GM21723 (cell line): ENCODE measurements at regions not wholly inside any gene's neighbourhood (a gene's known extent, or its start where the extent isn't known, plus 50 kb on each side); places are given as distances from the start of the nearest gene placed in this dataset.

ENCODE experiments used
- ATAC-seq: cut with Tn5 transposase; IDR thresholded peaks from one replicate; pipeline ENCODE4 v1.9.1; 2021; ENCODE audit warnings: mild to moderate bottlenecking, moderate library complexity; ENCODE audit not compliant: unreplicated experiment

GRCh38 chr10:29021591-29021990 lies 267.3 kb upstream of the LYZL1 start:
- ATAC-seq, result no peak

- ATAC-seq, result no peak
Measured at GRCh38 chr10:29022513-29022912, 266.4 kb upstream of the LYZL1 start.

DNA sequence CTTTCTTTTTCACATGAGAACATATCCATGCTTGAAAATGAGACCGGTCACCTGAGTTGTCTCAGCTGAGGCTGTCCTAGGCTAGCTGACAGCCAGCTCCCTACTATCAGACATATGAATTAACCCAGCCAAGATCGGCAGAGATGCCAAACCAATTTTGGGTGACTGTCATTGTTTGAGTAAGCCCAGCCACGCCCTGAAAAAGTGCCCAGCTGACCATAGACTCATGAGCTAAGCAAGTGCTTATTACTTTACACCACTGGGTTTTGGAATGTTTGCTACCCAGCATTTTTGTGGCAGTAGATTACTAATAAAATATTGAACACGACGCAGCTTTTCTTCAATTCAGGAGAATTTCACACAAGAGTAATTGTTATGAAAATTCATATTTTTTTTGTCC lies 265.2 kb upstream of the LYZL1 start:
- no peak for ATAC-seq

DNA sequence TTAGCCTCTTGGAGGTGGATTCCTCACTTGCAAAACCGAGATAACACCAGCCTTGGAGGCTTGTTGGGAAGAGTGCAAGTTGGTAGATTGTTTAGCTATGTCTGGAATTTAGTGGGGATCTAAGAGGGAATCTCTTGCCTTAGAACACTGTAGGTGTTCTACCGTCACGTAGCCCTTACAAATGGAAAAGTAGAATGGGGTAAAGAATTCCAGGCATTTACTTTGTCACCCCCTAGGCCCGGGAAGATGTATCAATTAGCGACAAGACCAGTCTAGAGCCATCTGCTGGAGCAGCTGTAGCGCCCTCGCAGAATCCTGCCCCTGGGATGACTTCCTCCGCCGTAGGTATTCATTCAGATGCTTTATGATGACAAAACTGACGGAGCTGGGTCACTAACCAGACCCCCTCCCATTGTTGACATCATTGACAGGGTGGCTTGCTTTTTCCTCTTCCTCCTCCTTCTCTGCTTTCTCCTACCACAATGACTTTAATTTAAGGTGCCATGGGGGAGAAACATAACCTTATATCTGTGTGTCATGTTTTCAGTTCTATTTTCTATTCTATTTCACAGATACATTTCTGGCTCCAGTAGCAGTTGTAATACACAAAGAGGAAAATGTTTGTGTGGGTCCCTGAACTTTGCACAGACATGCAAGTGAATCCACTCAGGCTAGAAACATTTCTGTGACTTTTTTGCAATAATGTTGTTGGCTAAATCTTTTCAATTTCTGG lies 262.6 kb upstream of the LYZL1 start:
- ATAC-seq, result no peak

GRCh38 chr10:29026802-29027580 lies 261.9 kb upstream of the LYZL1 start:
- ATAC-seq, result no peak

GRCh38 chr10:29028486-29028885 lies 260.4 kb upstream of the LYZL1 start:
- ATAC-seq, result no peak

DNA sequence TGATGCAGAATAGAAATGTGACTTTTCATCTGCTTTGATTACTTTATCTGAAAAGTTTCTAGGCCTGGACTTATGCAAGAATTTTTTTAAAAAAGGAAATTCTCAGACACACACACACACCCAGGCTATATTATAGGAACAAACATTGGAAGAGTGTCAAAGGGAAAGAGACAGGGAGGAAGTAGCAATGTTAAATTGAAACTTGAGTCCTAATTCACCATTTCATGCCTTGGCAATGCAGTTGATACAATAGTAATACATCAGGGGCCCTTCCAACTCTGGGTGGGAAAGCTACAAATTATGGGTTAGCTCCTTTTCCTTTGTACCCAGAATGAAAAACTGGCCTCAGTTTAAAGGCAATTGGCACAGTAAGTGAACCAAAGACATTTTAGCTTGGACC lies 258.0 kb upstream of the LYZL1 start:
- ATAC-seq, result no peak

DNA sequence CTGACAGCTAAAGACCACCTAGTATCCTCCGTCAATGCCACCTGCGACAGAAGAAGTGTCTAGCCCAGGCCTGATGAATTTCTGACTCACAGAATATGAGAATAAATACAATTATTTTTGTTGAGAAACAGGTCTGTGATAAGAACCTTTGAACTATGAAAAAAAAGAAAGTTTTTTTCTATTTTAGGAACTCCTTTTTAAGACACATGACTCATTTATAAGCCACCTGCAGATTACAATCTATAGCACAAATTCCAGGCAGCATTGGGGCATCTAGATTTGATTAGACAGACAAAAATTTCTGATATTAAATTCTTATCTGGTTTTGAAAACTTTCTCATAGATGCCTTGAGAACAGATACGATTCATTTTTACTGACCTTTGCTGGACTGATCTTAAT lies 256.7 kb upstream of the LYZL1 start:
- ATAC-seq, result no peak

- ATAC-seq, result peak; percentile 70
Measured at GRCh38 chr10:29033311-29033940, 255.4 kb upstream of the LYZL1 start.

DNA sequence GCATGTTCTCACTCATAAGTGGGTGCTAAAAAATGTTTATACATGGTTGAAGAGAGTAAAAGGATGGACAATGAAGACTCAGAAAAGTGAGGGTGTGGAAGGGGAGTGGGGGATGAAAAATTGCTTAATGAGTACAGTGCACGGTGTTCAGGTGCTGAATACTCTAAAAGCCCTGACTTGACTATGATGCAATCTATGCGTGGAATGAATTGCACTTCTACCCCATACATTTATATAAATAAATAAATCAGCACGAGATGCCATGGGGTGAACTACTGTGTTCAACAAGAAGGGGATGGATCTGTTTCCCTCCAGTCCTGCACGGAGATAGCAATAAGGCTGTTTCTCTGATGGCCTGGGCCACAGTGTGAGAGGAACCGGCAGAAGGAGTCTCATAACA lies 254.3 kb upstream of the LYZL1 start:
- ATAC-seq, result no peak

DNA sequence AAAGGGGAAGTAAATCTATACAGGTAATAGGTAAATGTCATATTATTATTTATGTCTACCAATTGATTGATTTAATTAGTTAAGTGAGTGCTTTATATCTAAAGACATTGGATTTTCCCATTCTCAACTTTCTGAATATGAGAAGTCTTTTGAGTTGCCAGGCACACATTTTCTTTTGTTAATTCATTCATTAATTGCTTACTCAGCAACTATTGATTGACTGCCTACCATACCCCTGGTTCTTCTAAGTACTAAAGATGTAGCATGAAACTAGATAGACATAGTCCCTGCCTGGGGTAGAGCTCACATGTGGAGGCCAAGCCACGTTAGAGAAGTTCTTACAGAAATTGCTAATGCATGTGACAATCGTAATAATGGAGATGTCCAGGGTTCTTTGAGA lies 253.1 kb upstream of the LYZL1 start:
- no peak for ATAC-seq

GRCh38 chr10:29037348-29038113 lies 251.3 kb upstream of the LYZL1 start:
- no peak for ATAC-seq

GRCh38 chr10:29039091-29039490 lies 249.8 kb upstream of the LYZL1 start:
- no peak for ATAC-seq

DNA sequence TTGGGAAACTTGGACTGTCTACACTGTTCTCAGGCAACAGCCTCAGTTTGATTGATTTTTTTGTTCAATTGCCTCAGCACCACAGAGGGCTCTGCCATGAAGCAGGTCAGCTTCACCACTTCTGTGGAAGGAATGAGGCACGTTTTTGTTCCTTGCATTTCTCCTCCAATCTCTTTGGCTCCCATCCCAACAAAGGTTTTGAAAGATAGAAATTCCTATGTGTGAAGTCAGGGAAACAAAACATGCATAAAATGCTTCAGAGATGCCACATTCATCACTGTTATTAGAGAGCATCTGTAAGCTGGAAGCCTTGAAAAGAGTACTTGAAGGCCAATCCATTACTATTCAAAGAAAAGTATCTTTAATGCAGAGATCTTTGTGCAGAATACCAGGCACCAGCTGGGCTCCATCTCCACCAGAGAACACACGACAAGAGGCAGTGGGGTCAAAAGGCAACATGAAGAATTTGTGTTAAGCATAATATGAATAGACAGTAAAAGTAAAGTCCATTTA lies 249.1 kb upstream of the LYZL1 start:
- no peak for ATAC-seq

DNA sequence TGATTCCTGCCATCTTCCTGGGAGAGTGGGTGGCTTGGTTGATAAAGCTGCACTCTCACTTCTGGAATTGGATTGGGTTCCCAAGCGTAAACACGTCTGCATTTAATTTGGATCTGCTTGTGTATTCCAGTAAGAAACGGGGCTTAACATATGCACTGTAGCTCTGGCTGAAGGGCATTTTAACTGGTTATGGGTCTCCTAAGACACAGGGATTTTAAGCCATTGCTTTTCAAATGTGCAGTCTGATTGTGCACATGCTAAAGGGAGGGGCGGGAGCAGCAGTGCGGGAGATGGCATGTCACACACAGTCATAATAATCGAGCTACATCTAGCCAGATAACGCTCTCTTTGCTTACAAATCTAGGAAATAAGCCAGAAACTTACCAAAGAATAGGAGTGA lies 247.3 kb upstream of the LYZL1 start:
- ATAC-seq, result no peak

- ATAC-seq, result no peak
Measured at GRCh38 chr10:29048506-29048905, 240.4 kb upstream of the LYZL1 start.

DNA sequence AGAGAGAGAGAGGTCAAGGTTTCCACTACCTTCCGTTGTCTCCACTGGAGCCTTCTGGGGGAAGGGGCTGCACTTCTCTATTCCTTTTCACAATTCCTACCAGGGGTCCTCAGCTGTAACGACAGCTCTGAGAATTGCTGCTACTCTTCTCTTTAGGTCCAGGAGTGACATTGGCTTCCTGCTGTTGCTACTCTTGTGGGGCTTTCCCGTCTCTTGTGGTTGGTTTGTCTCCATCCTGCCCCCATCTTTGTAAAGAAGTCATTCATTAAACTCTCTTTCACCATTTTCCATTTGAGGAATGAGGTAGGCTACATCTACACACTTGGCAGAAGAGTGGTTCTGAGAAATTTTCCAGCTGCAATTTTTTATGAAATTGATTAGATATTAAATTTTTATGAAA lies 238.8 kb upstream of the LYZL1 start:
- ATAC-seq, result no peak

DNA sequence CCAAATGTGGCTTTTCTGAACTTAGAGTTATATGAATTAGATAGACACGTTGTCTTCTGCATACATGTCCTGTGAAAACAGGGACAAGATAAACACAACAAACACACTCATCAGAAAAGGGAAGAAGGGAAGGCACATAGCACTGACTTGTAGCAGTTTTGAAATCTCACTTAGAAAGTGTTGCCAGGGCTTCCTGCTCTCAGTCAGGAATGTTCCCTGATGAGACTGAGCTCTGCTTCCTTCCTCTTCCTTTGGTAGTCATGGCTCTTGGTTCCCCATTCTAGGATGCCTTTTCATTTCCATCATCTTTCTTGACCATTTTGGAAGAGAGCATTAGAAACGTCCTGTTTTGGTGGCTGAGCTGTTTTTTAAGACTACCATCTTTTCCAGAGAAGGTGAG lies 233.8 kb upstream of the LYZL1 start:
- ATAC-seq, result no peak

DNA sequence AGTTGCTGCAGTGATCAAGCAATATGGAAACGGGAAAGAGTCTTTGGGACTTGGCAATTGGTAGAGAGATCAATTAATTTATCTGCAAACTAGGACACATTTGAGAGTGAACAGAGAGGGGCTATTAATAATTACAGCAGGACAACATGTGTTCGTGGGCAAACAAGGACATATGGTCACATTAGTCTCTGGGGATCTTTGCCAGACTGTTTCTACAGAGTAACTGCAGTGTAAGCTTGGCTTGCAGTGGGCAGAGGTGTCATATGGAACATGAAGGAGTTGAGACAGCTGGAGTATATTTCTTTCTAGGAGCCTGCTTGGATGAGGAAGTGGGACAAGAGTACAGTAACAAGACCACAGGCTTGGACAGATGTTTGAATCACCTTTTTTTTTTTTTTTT lies 232.1 kb upstream of the LYZL1 start:
- ATAC-seq, result no peak

DNA sequence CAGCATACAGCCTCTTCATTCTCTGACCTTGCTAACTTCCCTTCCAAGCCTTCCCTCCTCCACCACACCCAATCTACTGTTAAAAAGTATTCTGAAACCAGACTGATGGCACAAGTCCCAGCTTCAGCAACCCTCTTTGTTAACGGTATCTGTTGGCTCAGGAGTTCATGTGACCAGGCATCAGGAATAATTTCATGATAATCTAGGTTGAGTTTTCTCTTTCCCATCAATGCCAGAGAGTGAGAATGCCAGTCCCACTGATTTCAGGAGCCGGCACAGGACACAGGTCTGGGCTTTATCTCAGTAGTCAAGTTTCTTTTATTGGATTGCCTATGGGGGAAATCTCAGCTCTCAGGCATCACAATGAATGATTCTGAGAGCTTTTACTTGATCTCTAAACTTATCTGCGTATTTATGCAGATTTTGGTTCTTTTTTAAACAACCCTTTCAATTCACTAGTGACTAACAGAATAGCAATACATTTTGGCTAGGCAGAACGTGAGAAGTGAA lies 231.0 kb upstream of the LYZL1 start:
- no peak for ATAC-seq
